ENCODE measurements at regions not wholly inside any gene's neighbourhood (a gene's known extent, or its start where the extent isn't known, plus 50 kb on each side); places are given as distances from the start of the nearest gene placed in this dataset.

- H3K9me3 ChIP-seq (ENCODE audit: low read length): no peaks in the 10 kb centered on the region
- intact Hi-C loops (cut with micrococcal nuclease): no loop called here
- no peaks in the 10 kb centered on the region for H3K36me3 ChIP-seq (ENCODE audit: low read depth, low read length)
- H3K27ac ChIP-seq (ENCODE audit: low read length): no peak overlapping the region
- H3K27me3 ChIP-seq (ENCODE audit: low read length): peaks cover 81% of the 10 kb centered on the region
- H3K4me3 ChIP-seq (ENCODE audit: low read length): no peak overlapping the region
- no peaks in the 10 kb centered on the region for H3K79me2 ChIP-seq (ENCODE audit: low read length)
- ATAC-seq: no peak
- no peak overlapping the region for H2AFZ ChIP-seq (ENCODE audit: low read length)
- no peak overlapping the region for H3K4me2 ChIP-seq (ENCODE audit: low read length)
- H3K4me1 ChIP-seq (ENCODE audit: insufficient read depth, low read length): no peaks in the 10 kb centered on the region
- ChIA-PET CTCF (no interaction called here), POLR2A (ENCODE audit: unreplicated experiment) (no interaction called here)
- no peak overlapping the region for H3K9ac ChIP-seq (ENCODE audit: low read length)
- no TSS peak for BruUV-seq (replicated peaks)
- no peaks in the 10 kb centered on the region for H3K9me2 ChIP-seq (replicated peaks; ENCODE audit: low read length)
- DNase-seq: no peak
- no peak for TF ChIP-seq EZH2 (IDR thresholded peaks at IDR 0.05; ENCODE audit: low read length, unreplicated experiment)
- TF ChIP-seq CTCF (conservative IDR thresholded peaks at IDR 0.05; ENCODE audit: low read depth, low read length): no peak
- no peak for TF ChIP-seq EZH2phosphoT487 (IDR thresholded peaks at IDR 0.05; ENCODE audit: borderline replicate concordance, low read length)
- H4K20me1 ChIP-seq (ENCODE audit: low read length): no peaks in the 10 kb centered on the region
- no peaks in the 10 kb centered on the region for H3F3A ChIP-seq (ENCODE audit: low read length, unreplicated experiment)
Observed at GRCh38 chr17:74049167-74049966, 154.1 kb upstream of the RPL38 start.

GRCh38 chr17:74049967-74050458, 153.5 kb upstream of the RPL38 start:
- BruUV-seq (replicated peaks): no TSS peak
- DNase-seq (no peak), ATAC-seq (no peak)
- H3K9me3 ChIP-seq (ENCODE audit: low read length): no peaks in the 10 kb centered on the region
- peaks cover 88% of the 10 kb centered on the region for H3K27me3 ChIP-seq (ENCODE audit: low read length)
- H3K9ac ChIP-seq (ENCODE audit: low read length): no peak overlapping the region
- no peak overlapping the region for H3K4me3 ChIP-seq (ENCODE audit: low read length)
- H3K27ac ChIP-seq (ENCODE audit: low read length): no peak overlapping the region
- H3K79me2 ChIP-seq (ENCODE audit: low read length): no peaks in the 10 kb centered on the region
- no peaks in the 10 kb centered on the region for H3F3A ChIP-seq (ENCODE audit: low read length, unreplicated experiment)
- no peaks in the 10 kb centered on the region for H3K4me1 ChIP-seq (ENCODE audit: insufficient read depth, low read length)
- no peak for TF ChIP-seq CTCF (conservative IDR thresholded peaks at IDR 0.05; ENCODE audit: low read depth, low read length)
- no peak for TF ChIP-seq EZH2phosphoT487 (IDR thresholded peaks at IDR 0.05; ENCODE audit: borderline replicate concordance, low read length)
- no peak for TF ChIP-seq EZH2 (IDR thresholded peaks at IDR 0.05; ENCODE audit: low read length, unreplicated experiment)
- ChIA-PET CTCF (no interaction called here), POLR2A (ENCODE audit: unreplicated experiment) (no interaction called here)
- no peaks in the 10 kb centered on the region for H3K9me2 ChIP-seq (replicated peaks; ENCODE audit: low read length)
- H3K4me2 ChIP-seq (ENCODE audit: low read length): no peak overlapping the region
- intact Hi-C loops (cut with micrococcal nuclease): no loop called here
- H3K36me3 ChIP-seq (ENCODE audit: low read depth, low read length): no peaks in the 10 kb centered on the region
- no peak overlapping the region for H2AFZ ChIP-seq (ENCODE audit: low read length)
- no peaks in the 10 kb centered on the region for H4K20me1 ChIP-seq (ENCODE audit: low read length)

GRCh38 chr17:74051348-74051747, 152.1 kb upstream of the RPL38 start:
- no peaks in the 10 kb centered on the region for H3K36me3 ChIP-seq (ENCODE audit: low read depth, low read length)
- ChIA-PET CTCF (no interaction called here), POLR2A (ENCODE audit: unreplicated experiment) (no interaction called here)
- no peaks in the 10 kb centered on the region for H3K9me2 ChIP-seq (replicated peaks; ENCODE audit: low read length)
- no peak overlapping the region for H3K4me3 ChIP-seq (ENCODE audit: low read length)
- intact Hi-C loops (cut with micrococcal nuclease): no loop called here
- H3K9ac ChIP-seq (ENCODE audit: low read length): no peak overlapping the region
- H3K27ac ChIP-seq (ENCODE audit: low read length): no peak overlapping the region
- no peak overlapping the region for H2AFZ ChIP-seq (ENCODE audit: low read length)
- no peaks in the 10 kb centered on the region for H3K9me3 ChIP-seq (ENCODE audit: low read length)
- no peaks in the 10 kb centered on the region for H3K79me2 ChIP-seq (ENCODE audit: low read length)
- H3K27me3 ChIP-seq (ENCODE audit: low read length): peaks cover 90% of the 10 kb centered on the region
- BruUV-seq (replicated peaks): no TSS peak
- ATAC-seq: no peak
- DNase-seq: no peak
- no peaks in the 10 kb centered on the region for H3K4me1 ChIP-seq (ENCODE audit: insufficient read depth, low read length)
- H3F3A ChIP-seq (ENCODE audit: low read length, unreplicated experiment): no peaks in the 10 kb centered on the region
- no peak overlapping the region for H3K4me2 ChIP-seq (ENCODE audit: low read length)
- H4K20me1 ChIP-seq (ENCODE audit: low read length): no peaks in the 10 kb centered on the region
- TF ChIP-seq EZH2 (IDR thresholded peaks at IDR 0.05; ENCODE audit: low read length, unreplicated experiment) (no peak), CTCF (conservative IDR thresholded peaks at IDR 0.05; ENCODE audit: low read depth, low read length) (no peak), EZH2phosphoT487 (IDR thresholded peaks at IDR 0.05; ENCODE audit: borderline replicate concordance, low read length) (no peak)

Measured in PC-3 (cell line).